ENCODE measurements at regions not wholly inside any gene's neighbourhood (a gene's known extent, or its start where the extent isn't known, plus 50 kb on each side); places are given as distances from the start of the nearest gene placed in this dataset.
"Not testable (repeated sequence)": the region's sequence is repeated elsewhere in the genome, so short reads cannot be mapped to it uniquely, and the experiment has no call there.

DNA sequence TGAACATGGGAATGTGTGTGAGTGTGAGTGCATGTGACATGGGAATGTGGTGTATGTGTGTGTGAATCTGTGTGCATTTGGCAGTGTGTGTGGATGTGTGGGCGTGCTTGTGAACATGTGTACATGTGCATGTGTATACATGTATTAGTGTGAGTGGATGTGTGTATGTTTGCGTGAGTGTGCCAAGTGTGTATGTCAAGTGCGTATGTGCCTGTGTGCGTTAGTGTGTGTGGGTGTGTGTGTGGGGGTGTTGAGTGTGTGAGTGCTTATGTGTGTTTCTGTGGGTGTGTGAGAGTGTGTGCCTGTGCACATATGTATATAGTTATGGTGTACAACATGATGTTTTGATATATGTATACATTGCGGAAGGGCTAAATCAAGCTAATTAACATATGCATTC, 244.3 kb downstream of the GADD45G start:
- DNase-seq (ENCODE audit: low read depth): no peak
- H3K4me3 ChIP-seq (ENCODE audit: low read depth, low read length): no peak overlapping the region
- TF ChIP-seq, protein P1, sequence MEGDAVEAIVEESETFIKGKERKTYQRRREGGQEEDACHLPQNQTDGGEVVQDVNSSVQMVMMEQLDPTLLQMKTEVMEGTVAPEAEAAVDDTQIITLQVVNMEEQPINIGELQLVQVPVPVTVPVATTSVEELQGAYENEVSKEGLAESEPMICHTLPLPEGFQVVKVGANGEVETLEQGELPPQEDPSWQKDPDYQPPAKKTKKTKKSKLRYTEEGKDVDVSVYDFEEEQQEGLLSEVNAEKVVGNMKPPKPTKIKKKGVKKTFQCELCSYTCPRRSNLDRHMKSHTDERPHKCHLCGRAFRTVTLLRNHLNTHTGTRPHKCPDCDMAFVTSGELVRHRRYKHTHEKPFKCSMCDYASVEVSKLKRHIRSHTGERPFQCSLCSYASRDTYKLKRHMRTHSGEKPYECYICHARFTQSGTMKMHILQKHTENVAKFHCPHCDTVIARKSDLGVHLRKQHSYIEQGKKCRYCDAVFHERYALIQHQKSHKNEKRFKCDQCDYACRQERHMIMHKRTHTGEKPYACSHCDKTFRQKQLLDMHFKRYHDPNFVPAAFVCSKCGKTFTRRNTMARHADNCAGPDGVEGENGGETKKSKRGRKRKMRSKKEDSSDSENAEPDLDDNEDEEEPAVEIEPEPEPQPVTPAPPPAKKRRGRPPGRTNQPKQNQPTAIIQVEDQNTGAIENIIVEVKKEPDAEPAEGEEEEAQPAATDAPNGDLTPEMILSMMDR (IDR thresholded peaks at IDR 0.05; ENCODE audit: insufficient read depth, low read depth, low read length, missing control alignments): no peak

DNA sequence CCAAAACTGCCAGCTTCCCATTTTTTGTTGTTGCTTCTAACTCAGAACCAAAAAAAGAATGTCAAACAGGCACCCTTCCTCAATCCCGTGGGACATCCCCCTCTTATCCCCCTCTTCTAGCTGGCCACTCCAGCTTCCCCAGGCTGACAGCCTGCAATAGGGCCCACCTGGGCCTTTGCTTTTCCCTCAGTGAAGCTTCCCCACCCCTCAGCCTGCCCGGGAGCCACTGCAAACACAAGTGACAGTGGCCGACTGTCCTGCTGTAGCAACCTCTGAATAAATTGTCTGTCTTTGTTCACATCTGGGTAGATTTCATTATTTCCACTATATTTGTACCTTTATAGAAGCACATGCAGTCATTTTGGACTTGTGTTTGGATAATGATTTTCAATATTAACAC, 245.3 kb downstream of the GADD45G start:
- DNase-seq (ENCODE audit: low read depth): no peak
- TF ChIP-seq, protein P1 (IDR thresholded peaks at IDR 0.05; ENCODE audit: insufficient read depth, low read depth, low read length, missing control alignments): no peak
- no peak overlapping the region for H3K4me3 ChIP-seq (ENCODE audit: low read depth, low read length)

DNA sequence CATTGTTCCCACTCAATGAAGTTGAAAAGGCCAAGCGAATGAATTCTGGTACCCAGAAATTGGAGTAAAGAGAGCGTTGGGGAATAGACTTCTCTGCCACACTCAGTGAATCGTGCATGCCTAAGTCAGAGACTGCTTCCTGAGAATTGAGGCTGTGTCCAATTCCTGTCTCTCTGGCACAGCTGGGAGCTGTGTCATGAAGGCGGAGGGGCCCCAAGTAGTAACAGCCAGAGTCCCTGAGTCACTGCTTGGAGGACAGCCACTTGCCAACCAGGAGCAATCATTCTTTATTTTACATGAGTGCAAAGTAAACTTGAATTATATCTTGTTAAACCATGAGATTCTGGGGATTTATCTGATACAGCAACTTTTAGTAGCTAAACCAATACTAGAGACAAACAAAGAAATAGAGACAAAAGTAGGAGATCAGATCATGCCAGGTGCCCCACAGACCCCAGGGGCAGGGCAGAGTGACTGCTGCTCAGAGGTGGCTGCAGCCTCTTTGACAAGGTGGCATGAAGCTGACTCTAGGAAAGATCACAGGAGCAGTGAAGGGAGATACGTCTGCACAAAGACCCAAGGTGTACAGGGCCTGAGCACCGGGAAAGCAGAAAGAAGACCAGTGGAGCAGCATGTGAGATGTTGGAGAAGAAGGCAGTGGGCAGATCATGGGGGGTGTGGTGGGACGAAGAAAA, 246.0 kb downstream of the GADD45G start:
- TF ChIP-seq, protein P1 (IDR thresholded peaks at IDR 0.05; ENCODE audit: insufficient read depth, low read depth, low read length, missing control alignments): no peak
- no peak overlapping the region for H3K4me3 ChIP-seq (ENCODE audit: low read depth, low read length)
- DNase-seq (ENCODE audit: low read depth): no peak

DNA sequence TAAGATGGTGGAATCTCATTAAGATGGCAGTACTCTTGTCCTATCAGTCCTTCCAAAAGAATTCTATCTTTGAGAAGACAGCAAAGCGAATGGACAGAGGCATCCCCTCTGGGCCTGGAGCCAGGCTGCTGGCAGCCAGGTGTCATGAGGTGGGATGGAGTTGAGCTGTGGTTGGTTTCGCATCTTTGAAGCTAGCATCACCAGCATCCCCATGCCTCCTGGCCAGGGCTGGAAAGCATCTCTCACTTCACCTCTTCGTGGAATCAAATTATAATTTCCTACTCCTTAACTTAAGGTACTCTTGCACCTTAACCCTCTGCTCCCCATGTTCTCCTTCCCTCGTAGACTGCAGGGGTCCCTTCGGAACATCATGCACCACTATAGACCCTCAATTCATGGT, 248.3 kb downstream of the GADD45G start:
- no peak overlapping the region for H3K4me3 ChIP-seq (ENCODE audit: low read depth, low read length)
- TF ChIP-seq, protein P1 (IDR thresholded peaks at IDR 0.05; ENCODE audit: insufficient read depth, low read depth, low read length, missing control alignments): no peak
- no peak for DNase-seq (ENCODE audit: low read depth)

DNA sequence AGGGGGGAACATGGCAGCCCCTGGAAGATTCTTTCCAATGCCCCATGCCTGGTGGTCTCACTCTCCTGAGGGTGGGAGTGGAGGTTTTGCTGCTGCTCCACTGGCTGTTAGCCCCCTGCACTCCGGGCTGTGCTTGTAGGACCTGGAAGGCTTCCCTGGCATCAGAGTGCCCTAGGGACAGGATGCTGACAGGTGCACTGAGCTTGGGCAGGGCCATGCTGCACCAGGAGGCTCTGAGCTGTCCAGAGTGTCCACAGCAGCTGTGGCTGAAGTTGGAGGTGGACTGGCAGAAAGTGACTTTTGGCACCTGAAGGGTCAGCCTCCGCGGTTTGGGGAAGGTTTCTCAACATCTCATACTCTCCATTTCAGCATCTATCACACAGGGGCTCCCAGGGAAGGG, 249.1 kb downstream of the GADD45G start:
- TF ChIP-seq, protein P1 (IDR thresholded peaks at IDR 0.05; ENCODE audit: insufficient read depth, low read depth, low read length, missing control alignments): no peak
- DNase-seq (ENCODE audit: low read depth): no peak
- H3K4me3 ChIP-seq (ENCODE audit: low read depth, low read length): no peak overlapping the region

DNA sequence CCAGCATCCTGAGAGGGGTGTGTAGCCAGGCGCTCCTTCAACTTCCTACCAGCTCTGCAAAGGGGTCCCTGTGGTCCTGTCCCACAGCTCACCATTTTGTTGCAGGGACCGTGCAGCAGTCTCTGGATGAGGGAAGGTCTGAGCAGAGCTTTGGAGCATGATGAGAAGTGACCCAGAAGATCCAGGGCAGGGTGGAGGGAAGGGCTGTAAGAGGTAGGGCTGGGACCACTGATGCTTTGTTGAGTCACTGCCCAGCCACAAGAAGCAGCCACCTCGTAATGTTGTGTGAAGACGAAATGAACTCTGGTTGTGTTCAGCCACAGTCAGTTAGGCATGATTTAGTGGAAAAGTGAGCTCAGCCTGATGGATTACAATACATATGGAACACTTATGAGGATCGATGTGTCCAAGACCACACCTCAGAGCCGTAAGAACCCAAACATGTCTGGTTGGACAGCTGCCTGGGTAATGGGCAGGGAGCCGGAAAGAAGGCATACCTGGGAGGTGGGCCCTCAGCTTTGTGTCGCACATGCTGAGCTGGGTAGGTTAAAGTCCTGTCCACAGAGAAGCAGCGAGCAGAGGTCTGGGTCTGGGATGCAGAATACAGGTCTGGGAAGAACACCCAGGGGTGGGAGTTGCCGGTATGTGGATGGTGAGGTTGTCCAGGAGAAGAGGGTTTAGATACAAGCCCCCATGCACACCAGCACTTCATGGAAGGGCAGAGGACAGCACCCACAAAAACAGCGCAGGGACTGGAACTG, 250.1 kb downstream of the GADD45G start:
- DNase-seq (ENCODE audit: low read depth): no peak
- no peak overlapping the region for H3K4me3 ChIP-seq (ENCODE audit: low read depth, low read length)
- TF ChIP-seq, protein P1 (IDR thresholded peaks at IDR 0.05; ENCODE audit: insufficient read depth, low read depth, low read length, missing control alignments): no peak

DNA sequence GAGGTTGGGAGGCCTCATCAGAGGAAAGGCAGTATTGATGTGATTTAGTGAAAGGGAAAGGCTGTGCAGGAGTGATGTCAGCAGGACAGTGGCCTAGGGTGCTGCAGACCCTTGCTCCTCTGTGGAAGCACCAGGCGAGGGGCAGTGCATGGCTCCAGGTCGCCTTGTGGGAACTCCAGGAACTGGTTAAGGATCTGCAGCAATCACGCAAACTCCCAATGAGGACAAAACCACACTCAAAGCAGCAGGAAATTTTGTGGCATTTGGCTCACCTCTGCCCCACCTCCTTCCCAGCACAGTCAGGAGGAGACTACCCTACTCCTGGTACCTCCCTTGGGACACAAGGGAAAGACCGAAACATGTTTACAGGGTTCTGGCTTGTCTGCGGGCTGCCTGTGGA, 251.5 kb downstream of the GADD45G start:
- not testable (repeated sequence) for H3K4me3 ChIP-seq (ENCODE audit: low read depth, low read length); DNase-seq (ENCODE audit: low read depth)

DNA sequence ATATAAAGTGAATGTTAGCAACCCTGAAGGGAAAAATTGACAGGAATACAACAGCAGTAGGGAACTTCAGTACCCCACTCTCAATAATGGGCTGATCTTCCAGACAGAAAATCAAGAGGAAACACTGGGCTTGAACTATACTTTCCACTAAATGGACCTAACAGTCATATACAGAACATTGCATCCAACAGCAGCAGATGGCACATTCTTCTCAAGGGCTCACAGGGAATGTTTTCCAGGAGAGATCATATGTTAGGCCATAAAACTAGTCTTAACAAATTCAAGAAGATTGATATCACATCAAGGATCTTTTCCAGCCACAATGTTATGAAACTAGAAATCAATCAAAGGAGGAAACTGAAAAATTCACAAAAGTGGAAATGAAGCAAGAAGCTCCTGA, 252.1 kb downstream of the GADD45G start:
- H3K4me3 ChIP-seq (ENCODE audit: low read depth, low read length); DNase-seq (ENCODE audit: low read depth): not testable (repeated sequence)

DNA sequence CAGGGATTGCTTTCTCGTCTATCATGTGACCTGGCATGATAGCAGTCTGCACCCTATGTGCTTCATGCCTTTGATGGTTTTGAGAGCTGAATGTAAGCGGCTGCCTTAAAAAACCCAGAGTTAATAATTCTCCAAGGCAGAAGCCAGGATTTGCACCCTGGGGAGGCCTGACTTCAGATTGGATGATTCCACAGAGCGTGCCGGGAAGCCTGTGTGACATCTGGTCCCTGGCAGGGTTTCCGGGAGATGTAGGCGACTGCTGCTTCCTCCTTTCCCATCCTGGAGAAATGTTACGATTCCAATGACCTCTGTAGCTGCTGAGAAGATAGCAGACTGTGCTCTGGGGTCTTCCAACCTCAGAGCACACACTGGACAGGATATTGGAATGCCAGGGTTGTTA, 255.0 kb downstream of the GADD45G start:
- H3K4me3 ChIP-seq (ENCODE audit: low read depth, low read length); DNase-seq (ENCODE audit: low read depth): not testable (repeated sequence)

DNA sequence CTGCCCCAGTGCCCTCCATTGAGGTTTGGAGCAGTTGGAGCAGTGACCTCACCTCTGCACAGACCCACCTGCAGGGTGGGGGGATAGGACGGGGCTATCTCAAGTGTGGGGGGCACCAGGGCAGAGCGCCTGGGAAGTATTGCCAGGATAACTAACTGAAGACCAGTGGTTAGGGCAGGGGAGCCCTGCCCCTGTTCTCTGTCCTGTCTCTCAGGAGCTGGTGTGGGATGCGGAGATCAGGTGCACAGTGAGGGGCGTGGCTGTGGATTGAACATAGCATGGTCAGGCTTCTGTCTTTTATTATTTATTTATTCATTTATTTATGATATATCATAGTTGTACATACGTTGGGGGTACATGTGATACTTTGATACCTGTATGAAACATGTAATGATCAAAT, 256.6 kb downstream of the GADD45G start:
- DNase-seq (ENCODE audit: low read depth); H3K4me3 ChIP-seq (ENCODE audit: low read depth, low read length): not testable (repeated sequence)

All from GM12865 (cell line).